Esophagus squamous epithelium (tissue), 4 donors: ENCODE measurements at regions not wholly inside any gene's neighbourhood (a gene's known extent, or its start where the extent isn't known, plus 50 kb on each side); places are given as distances from the start of the nearest gene placed in this dataset.

Experiments used
- POLR2A ChIP-seq, 4 donors: fragments of 450-650 bp; IDR thresholded peaks; one replicate each; pipeline ENCODE4 v1.6.1; 2017; ENCODE audit warnings: antibody characterized with exemption in 4 of 4, mild to moderate bottlenecking in 4 of 4, moderate library complexity in 3 of 4
- TF ChIP-seq, protein P1 (sequence below), 6 experiments: fragments of 450-650 bp in 4 of 6; fragments of 200-600 bp in 2 of 6; sonication (generic) in 2 of 6; IDR thresholded peaks; one replicate each; pipeline ENCODE4 v1.5.1; 2016 to 2019; ENCODE audit warnings: antibody characterized with exemption in 6 of 6, mild to moderate bottlenecking in 4 of 6, moderate library complexity in 4 of 6

DNA sequence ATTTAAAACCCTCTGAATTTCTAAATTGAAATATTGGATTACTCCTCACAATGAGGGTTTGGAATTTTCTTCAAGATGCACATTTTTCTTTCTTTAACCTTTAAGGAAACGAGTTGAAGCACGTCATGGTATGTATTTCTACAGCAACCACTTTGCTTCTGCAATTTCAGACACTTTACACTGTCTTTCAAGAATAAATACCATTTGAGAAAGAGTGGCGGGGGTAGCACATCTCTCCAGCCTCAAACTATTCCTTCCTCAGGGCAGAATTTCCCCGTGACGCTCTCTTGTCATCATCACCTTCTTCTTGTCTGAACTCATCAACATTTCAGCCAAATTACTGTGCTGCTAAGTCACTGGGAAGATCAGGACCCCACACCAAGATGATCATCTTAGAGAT is 1073.4 kb downstream of the EFNB2 start:
- TF ChIP-seq, protein P1, sequence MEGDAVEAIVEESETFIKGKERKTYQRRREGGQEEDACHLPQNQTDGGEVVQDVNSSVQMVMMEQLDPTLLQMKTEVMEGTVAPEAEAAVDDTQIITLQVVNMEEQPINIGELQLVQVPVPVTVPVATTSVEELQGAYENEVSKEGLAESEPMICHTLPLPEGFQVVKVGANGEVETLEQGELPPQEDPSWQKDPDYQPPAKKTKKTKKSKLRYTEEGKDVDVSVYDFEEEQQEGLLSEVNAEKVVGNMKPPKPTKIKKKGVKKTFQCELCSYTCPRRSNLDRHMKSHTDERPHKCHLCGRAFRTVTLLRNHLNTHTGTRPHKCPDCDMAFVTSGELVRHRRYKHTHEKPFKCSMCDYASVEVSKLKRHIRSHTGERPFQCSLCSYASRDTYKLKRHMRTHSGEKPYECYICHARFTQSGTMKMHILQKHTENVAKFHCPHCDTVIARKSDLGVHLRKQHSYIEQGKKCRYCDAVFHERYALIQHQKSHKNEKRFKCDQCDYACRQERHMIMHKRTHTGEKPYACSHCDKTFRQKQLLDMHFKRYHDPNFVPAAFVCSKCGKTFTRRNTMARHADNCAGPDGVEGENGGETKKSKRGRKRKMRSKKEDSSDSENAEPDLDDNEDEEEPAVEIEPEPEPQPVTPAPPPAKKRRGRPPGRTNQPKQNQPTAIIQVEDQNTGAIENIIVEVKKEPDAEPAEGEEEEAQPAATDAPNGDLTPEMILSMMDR (IDR thresholded peaks at IDR 0.05): no peak
- no peak for TF ChIP-seq POLR2A (IDR thresholded peaks at IDR 0.05)
